Neutrophil (primary cell): ENCODE measurements at regions not wholly inside any gene's neighbourhood (a gene's known extent, or its start where the extent isn't known, plus 50 kb on each side); places are given as distances from the start of the nearest gene placed in this dataset.

Experiments
- H3K27ac ChIP-seq: fragments of 200-600 bp; sonication (generic); 2 replicates; pipeline ENCODE4 v1.5.1; 2016; ENCODE audit warnings: mild to moderate bottlenecking, moderate library complexity
- H3K27me3 ChIP-seq: fragments of 200-600 bp; sonication (generic); 2 replicates; pipeline ENCODE4 v1.6.0; 2016; ENCODE audit warnings: mild to moderate bottlenecking
- H3K36me3 ChIP-seq: fragments of 200-600 bp; sonication (generic); 2 replicates; pipeline ENCODE4 v1.5.1; 2017
- H3K4me1 ChIP-seq, 2 experiments: fragments of 200-600 bp in 1 of 2; sonication (generic) in 1 of 2; 1 replicate in 1 of 2; 2 replicates in 1 of 2; pipeline versions ENCODE4 v1.5.1 to v1.6.1; 2013 to 2016; ENCODE audit warnings: low read depth in 1 of 2, low read length in 1 of 2, mild to moderate bottlenecking in 1 of 2, moderate library complexity in 1 of 2; ENCODE audit not compliant: control insufficient read depth in 1 of 2, insufficient read depth in 1 of 2
- H3K4me3 ChIP-seq, 2 experiments: fragments of 200-600 bp in 1 of 2; sonication (generic) in 1 of 2; 1 replicate in 1 of 2; 2 replicates in 1 of 2; pipeline ENCODE4 v1.5.1; 2013 to 2016; ENCODE audit warnings: low read depth in 1 of 2, low read length in 1 of 2, mild to moderate bottlenecking in 1 of 2, moderate library complexity in 1 of 2
- H3K9me3 ChIP-seq: fragments of 200-600 bp; sonication (generic); 2 replicates; pipeline ENCODE4 v1.5.1; 2016
- CTCF ChIP-seq: fragments of 200-600 bp; sonication (generic); IDR thresholded peaks from 2 replicates; pipeline ENCODE4 v1.5.1; 2016; ENCODE audit warnings: antibody characterized with exemption

GRCh38 chr1:96364576-96364975 lies 357.0 kb upstream of the PTBP2 start:
- no peak for TF ChIP-seq CTCF
- Histone ChIP-seq H3K36me3 (no peaks in the 10 kb centered on the region), H3K27ac (no peak overlapping the region), H3K4me1 (no peaks in the 10 kb centered on the region), H3K4me3 (no peak overlapping the region), H3K9me3 (no peaks in the 10 kb centered on the region), H3K27me3 (no peaks in the 10 kb centered on the region)

- H3K4me1 ChIP-seq = no peaks in the 10 kb centered on the region
- no peak for TF ChIP-seq CTCF
- no peaks in the 10 kb centered on the region for H3K36me3 ChIP-seq
- no peak overlapping the region for H3K27ac ChIP-seq
- H3K4me3 ChIP-seq = no peak overlapping the region
- H3K9me3 ChIP-seq = no peaks in the 10 kb centered on the region
- H3K27me3 ChIP-seq = no peaks in the 10 kb centered on the region
These were observed 356.5 kb upstream of the PTBP2 start for GRCh38 chr1:96365076-96365475.

GRCh38 chr1:96365596-96366390 lies 355.8 kb upstream of the PTBP2 start:
- no peaks in the 10 kb centered on the region for H3K4me1 ChIP-seq
- H3K4me3 ChIP-seq = no peak overlapping the region
- H3K9me3 ChIP-seq = no peaks in the 10 kb centered on the region
- TF ChIP-seq CTCF = no peak
- no peaks in the 10 kb centered on the region for H3K36me3 ChIP-seq
- H3K27ac ChIP-seq = no peak overlapping the region
- H3K27me3 ChIP-seq = no peaks in the 10 kb centered on the region

GRCh38 chr1:96366516-96366915 lies 355.1 kb upstream of the PTBP2 start:
- Histone ChIP-seq H3K27me3 (no peaks in the 10 kb centered on the region), H3K36me3 (no peaks in the 10 kb centered on the region), H3K27ac (no peak overlapping the region), H3K9me3 (no peaks in the 10 kb centered on the region), H3K4me3 (no peak overlapping the region), H3K4me1 (no peaks in the 10 kb centered on the region)
- TF ChIP-seq CTCF = no peak

- H3K27me3 ChIP-seq = no peaks in the 10 kb centered on the region
- H3K27ac ChIP-seq = no peak overlapping the region
- no peaks in the 10 kb centered on the region for H3K36me3 ChIP-seq
- H3K9me3 ChIP-seq = no peaks in the 10 kb centered on the region
- no peak for TF ChIP-seq CTCF
- no peaks in the 10 kb centered on the region for H3K4me1 ChIP-seq
- no peak overlapping the region for H3K4me3 ChIP-seq
These were observed 353.8 kb upstream of the PTBP2 start for GRCh38 chr1:96367791-96368190.
